Hematopoietic multipotent progenitor cell treated with erythropoietin and hydrocortisone succinate and interleukin-3 and kit ligand, for 6 days (in vitro differentiated cells): ENCODE measurements at regions not wholly inside any gene's neighbourhood (a gene's known extent, or its start where the extent isn't known, plus 50 kb on each side); places are given as distances from the start of the nearest gene placed in this dataset.

Experiments used
- DNase-seq: peaks from one replicate; pipeline ENCODE4 v3.0.0-alpha.2; 2015

- DNase-seq: peak; percentile 61
Observed at GRCh38 chr2:118309946-118310680, 221.8 kb downstream of the INSIG2 start.

GRCh38 chr2:118309257-118309945 is 221.1 kb downstream of the INSIG2 start:
- no peak for DNase-seq

DNA sequence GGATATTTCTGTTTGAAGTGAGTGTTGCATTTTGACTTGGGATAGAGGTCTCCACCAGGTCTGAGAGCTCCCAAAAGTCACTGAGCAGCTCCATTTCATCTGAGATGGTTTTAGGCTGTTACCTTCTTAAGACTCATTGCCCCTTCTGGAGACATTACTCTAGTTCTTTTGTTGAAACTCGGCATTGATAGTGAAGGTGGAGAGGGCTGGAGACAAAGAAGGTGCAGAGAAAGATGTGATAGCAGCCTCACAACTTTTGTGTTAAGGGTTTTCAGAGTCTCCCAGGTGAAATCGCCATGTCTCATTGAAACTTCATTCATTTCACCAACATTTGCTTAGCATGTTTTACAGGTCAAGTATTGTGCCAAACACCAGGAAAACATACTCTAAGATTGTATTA is 219.6 kb downstream of the INSIG2 start:
- no peak for DNase-seq

- no peak for DNase-seq
Observed at GRCh38 chr2:118301248-118301647, 213.0 kb downstream of the INSIG2 start.

DNA sequence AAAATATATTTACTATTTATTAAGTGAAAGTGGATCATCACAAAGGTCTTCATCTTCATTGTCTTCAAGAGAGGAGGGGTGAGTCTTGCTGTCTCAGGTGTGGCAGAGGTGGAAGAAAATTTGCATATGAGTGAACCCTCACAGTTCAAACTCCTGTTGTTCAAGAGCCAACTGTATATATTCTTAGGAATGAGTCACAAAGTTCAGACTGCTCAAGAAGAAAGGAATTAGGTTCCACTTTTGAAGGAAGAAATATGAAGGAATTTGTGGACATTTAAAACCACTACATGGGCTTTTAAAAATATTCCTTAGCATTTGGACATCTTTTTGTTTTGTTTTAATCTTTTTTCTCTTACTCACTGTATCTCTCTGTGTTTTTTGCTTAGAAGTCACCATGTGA is 212.6 kb downstream of the INSIG2 start:
- no peak for DNase-seq

DNA sequence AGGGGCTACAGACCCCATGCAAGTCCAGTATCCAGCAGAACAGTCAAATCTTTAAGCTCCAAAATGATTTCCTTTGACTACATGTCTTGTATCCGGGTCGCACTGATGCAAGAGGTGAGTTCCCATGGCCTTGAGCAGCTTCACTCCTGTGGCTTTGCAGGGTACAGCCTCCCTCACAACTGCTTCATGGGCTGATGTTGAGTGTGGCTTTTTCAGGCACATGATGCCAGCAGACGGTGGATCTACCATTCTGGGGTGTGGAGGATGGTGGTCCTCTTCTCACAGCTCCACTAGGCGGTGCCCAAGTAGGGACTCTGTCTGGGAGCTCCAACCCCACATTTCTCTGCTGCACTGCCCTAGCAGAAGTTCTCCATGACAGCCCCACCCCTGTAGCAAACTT is 208.4 kb downstream of the INSIG2 start:
- no peak for DNase-seq

DNA sequence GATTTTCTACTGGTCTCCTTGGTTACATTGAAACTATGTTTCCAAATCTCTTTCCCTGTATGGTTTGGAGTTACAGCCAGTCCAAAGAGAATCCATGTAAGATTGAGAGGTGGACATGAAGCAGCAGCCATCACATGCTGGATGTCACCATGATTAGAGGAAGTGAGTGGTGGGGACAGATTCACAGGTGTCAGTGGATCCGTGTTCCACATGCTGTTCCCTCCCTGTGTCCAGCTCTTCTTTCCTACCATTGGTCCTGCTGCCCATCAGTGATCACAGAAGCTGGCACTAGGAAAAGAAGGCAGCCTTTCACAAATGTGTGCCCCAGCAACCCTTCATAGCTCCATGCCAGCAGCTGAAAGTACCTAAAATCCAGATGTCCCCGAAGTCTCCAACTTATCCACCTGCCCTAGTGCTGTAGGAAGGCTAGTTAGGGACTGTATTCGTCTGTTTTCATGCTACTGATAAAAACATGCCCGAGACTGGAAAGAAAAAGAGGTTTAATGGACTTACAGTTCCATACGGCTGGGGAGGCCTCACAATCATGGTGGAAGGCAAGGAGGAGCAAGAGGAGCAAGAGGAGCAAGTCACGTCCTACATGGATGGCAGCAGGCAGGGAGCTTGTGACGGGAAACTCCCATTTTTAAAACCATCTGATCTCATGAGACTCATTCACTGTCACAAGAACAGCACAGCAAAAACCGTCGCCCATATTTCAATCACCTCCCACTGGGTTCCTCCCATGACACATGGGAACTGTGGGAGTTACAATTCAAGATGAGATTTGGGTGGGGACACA is 207.5 kb downstream of the INSIG2 start:
- no peak for DNase-seq

GRCh38 chr2:118294063-118294462 is 205.8 kb downstream of the INSIG2 start:
- DNase-seq: no peak

DNA sequence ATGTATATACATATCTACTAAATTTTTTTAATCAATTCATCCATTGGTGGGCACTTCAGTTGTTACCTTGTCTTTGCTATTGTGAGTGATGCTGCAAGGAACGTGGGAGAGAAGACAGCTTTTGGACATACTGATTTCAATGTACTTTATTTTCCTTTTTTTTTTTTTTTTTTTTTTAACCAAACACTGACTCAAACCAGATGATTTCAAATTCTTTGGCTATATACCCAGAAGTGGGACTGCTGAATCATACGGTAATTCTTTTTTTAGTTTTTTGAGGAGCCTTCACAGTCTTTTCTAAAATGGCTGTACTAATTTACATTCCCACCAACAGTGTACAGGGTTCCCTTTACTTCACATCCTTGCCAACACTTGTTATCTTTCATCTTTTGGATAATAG is 204.7 kb downstream of the INSIG2 start:
- no peak for DNase-seq

DNA sequence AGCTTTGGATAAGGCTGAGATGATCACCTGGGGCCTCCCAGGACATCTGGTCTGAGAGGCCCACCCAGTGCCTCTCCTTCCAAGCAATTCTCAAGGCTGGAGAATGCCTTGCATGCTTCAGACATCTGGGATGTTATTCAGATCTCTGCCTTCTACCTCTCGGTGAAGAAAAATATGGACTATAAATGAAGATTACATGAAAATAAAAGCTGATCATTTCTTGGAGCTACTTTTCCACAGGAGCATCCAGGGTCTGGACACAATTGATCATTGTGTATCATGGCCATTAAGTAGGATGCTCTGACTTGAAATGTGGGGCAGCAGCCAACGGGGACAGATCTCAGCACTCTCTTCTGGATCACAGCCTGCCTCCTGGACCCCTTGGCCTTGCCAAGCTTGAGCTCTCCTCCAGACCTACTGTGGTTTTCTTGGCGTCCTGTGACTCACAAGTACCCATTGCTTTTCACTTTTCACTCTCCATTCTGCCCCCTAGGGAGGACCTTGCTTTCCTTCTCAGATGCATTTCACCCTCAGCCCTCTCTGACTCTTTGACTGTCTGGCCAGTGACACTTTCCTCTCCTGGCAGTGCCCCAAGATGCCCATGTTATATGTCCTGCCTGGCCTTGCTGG is 203.1 kb downstream of the INSIG2 start:
- no peak for DNase-seq

DNA sequence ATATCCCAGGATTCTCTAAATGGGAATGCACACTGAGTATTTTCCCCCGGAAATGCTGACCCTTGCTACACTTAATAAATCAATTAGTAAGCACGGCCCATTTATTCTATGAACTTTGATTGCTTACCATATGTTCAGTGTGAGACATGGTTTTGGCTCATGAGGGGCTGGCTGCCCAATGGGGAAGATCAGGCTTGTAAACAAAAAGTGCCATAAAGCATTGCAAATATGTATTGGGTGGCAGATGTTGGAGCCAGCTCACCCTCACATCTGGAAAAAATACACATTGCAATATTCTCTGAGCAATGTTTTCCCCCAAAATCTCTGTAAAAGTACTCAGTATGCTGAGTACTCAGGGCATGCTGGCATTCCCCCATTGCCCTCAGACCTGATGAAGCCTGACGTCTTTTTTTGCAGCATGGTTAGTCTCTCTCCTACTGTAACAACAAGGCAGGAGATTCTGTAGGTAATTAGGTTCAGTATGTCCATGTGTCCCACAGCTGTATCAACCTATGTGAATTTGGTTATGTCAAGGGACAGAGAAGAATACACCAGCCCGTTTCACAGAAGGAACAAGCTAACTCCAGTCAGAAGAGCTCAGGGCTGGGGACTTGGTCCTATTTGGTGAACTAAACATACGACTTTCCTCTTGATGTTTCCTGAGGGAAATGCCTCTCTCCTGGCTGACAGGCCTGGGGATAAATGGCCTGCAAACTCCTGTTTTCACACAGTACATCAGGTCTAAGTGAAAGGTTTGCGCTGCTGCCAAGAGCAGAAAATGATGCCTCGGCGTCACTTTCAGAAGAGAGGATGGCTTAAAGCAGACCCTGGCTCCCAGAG is 202.4 kb downstream of the INSIG2 start:
- no peak for DNase-seq

GRCh38 chr2:118279005-118279404 is 190.7 kb downstream of the INSIG2 start:
- DNase-seq: no peak

GRCh38 chr2:118278046-118278445 is 189.8 kb downstream of the INSIG2 start:
- DNase-seq: no peak

DNA sequence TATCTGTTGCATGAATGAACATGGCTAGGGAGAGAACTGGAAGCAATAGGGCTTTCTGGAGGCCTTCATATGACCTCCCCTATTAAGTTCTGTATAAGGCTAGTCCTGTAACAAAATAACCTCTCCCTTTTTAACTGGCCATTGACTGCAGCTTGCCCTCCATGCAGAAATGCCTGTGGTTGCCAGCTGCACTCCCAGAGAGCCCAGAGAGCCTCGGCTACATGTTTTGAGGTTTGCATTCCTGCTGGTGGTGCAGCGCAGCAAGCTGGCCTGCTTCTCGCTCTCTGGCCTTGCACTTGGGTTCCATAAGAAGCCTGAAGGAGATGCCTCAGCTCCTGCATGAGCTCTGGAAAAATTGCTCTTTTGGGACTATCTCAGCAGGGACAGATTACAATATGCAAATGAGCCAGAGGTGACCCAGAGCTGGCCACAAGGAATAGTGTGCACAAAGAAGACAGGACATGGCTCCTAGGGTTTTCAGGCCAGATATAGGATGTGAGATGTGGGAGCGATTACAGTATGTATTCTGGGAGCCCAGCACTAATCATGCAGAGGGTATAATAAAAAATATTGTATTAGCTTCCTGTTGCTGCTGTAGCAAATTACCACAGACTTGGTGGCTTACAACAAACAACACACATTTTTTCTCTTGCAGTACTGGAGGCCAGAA is 186.7 kb downstream of the INSIG2 start:
- DNase-seq: no peak

- no peak for DNase-seq
Observed at GRCh38 chr2:118272391-118272790, 184.1 kb downstream of the INSIG2 start.

- peak; percentile 7 for DNase-seq
Observed at GRCh38 chr2:118269408-118270051, 181.3 kb downstream of the INSIG2 start.

- DNase-seq: no peak
Observed at GRCh38 chr2:118268268-118268667, 180.0 kb downstream of the INSIG2 start.

DNA sequence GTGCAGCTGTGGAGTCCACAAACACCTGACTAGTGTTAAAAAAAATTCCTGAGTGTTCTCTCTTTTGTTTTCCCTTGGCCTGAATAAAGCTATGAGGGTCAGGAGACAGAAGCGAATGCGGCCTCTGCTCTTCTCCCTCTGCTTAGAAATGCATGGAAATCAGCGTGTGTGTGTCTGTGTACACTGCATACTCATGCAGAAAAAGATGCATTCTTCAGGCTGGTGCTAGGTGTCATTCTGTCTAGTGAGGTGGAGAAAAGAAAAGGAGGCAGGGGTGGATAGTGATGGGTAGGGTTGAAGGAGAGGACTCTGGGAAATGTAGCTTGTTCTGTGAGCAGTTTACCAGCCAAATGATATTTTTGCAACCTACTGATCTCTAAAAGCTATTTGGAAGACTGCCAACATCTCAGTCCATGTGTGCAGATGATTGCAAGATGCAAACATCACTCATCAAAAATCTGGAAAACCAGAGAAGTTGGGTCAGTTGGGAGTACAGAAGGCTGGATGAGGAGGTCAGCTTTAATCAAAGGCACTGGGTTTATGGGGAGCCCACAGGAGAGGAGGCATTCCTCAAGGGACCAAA is 177.7 kb downstream of the INSIG2 start:
- no peak for DNase-seq

GRCh38 chr2:118264232-118264990 is 176.1 kb downstream of the INSIG2 start:
- DNase-seq: no peak

DNA sequence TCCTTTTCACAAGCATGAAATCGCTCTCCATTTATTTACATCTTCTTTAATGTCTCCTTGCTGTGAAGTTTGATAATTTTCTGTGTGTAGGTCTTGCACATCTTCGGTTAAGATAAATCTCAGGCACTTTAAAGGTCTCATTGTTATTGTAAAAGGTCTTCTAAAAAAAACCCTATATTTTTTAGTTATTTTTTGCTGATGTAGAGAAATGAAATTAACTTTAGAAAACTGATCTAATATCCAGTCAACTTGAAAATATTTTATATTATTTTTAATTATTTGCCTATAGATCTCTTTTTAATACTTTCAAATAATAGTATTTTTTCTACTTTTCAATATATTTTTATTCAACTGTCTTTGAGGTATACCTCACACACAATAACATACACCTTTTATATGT is 169.4 kb downstream of the INSIG2 start:
- DNase-seq: no peak
